Pancreas (tissue), 10 donors: ENCODE measurements at regions not wholly inside any gene's neighbourhood (a gene's known extent, or its start where the extent isn't known, plus 50 kb on each side); places are given as distances from the start of the nearest gene placed in this dataset.

Experiments
- ATAC-seq, 4 donors: fragments of 200-7000 bp; cut with Tn5 transposase; one replicate each; pipeline versions ENCODE4 v1.8.0 to v1.9.1; 2020; ENCODE audit warnings: mild to moderate bottlenecking in 4 of 4, moderate library complexity in 4 of 4
- DNase-seq, 6 donors: peaks; one replicate each; pipeline ENCODE4 v3.0.0-alpha.2; 2020
- FAIRE-seq: peaks from 2 replicates; lab custom pipeline; 2012; peaks lifted over from hg19 to GRCh38; lab: Jason Lieb, UNC
- H3K27ac ChIP-seq, 4 donors: fragments of 200-600 bp; sonication (generic); 1 replicate in 3 of 4; 2 replicates in 1 of 4; pipeline versions ENCODE4 v1.5.0 to v1.8.0; 2020
- H3K27me3 ChIP-seq, 4 donors: fragments of 200-600 bp; one replicate each; pipeline ENCODE4 v1.8.0; 2021
- H3K36me3 ChIP-seq, 3 donors: fragments of 200-600 bp; sonication (generic) in 1 of 3; one replicate each; pipeline versions ENCODE4 v1.5.0 to v1.8.0; 2020 to 2021
- H3K4me1 ChIP-seq, 3 donors: fragments of 200-600 bp; one replicate each; pipeline ENCODE4 v1.8.0; 2021
- H3K4me3 ChIP-seq, 4 donors: fragments of 200-600 bp; sonication (generic) in 2 of 4; one replicate each; pipeline versions ENCODE4 v1.5.0 to v1.8.0; 2020 to 2021
- H3K9me3 ChIP-seq, 4 donors: fragments of 200-600 bp; one replicate each; pipeline ENCODE4 v1.8.0; 2021
- CTCF ChIP-seq, 4 donors: fragments of 200-600 bp; sonication (generic) in 3 of 4; IDR thresholded peaks; one replicate each; pipeline versions ENCODE4 v1.5.0 to v1.8.0; 2021; ENCODE audit warnings: antibody characterized with exemption in 4 of 4
- WGBS, 2 donors: extraction: QIAGEN DNeasy Blood & Tissue Kit; methylation state at CpG; one replicate each; pipeline ENCODE4 v1.1.7; 2013; 5-methylcytosine and 5-hydroxymethylcytosine counted together
- intact Hi-C, 3 donors: fragments of 100-400 bp; cut with DNase I; formaldehyde crosslinking; loops; one replicate each; pipeline versions ENCODE4 v1.11.1 to v1.14.2; 2022
- donor health status: healthy with polysubstance abuse.
- donor health status: DM: no; HTN: no; CAD: no; lungs with moderate emphysema.
- donor health status: DM: no; HTN: no; CAD: no.
- donor health status: control.
- donor health status: control.
- donor health status: Bipolar disorder and iron deficiency.
- donor health status: DM: yes; HTN: yes; CAD: no.
- donor health status: DM: no; HTN: no; CAD: no.
- donor health status: DM: no; HTN: no; CAD: no.
- donor health status: DM: yes; HTN: yes; CAD: no.

- FAIRE-seq (no peak), DNase-seq (peak in 1 of 6 donors; percentile 4), ATAC-seq (no peak)
- no peak overlapping the region for H3K27ac ChIP-seq
- no peaks in the 10 kb centered on the region for H3K27me3 ChIP-seq
- no peaks in the 10 kb centered on the region for H3K9me3 ChIP-seq
- no peaks in the 10 kb centered on the region for H3K36me3 ChIP-seq
- no peaks in the 10 kb centered on the region for H3K4me1 ChIP-seq
- intact Hi-C loops, result no loop called here
- WGBS, 2 donors, result 49% methylated on average over 2 of the region's 2 CpGs; no CpG with 5 or more reads in 1 of the 2 donors
- H3K4me3 ChIP-seq, result no peak overlapping the region
- no peak for TF ChIP-seq CTCF (IDR thresholded peaks at IDR 0.05)
Observed at GRCh38 chrY:8994001-8994400, 343.3 kb upstream of the TSPY4 start.

- Histone ChIP-seq H3K4me1 (no peaks in the 10 kb centered on the region), H3K27ac (no peak overlapping the region), H3K27me3 (no peaks in the 10 kb centered on the region), H3K36me3 (no peaks in the 10 kb centered on the region), H3K9me3 (no peaks in the 10 kb centered on the region), H3K4me3 (no peak overlapping the region)
- peak in 1 of 6 donors; percentile 17 for DNase-seq
- FAIRE-seq, result no peak
- 25% methylated on average over 4 of the region's 4 CpGs; no CpG with 5 or more reads in 1 of the 2 donors for WGBS, 2 donors
- intact Hi-C loops, result no loop called here
- ATAC-seq, result no peak
- no peak for TF ChIP-seq CTCF (IDR thresholded peaks at IDR 0.05)
Observed at GRCh38 chrY:9001231-9001630, 336.0 kb upstream of the TSPY4 start.

- Histone ChIP-seq H3K27me3 (no peaks in the 10 kb centered on the region), H3K36me3 (no peaks in the 10 kb centered on the region), H3K9me3 (no peaks in the 10 kb centered on the region), H3K4me1 (no peaks in the 10 kb centered on the region), H3K27ac (no peak overlapping the region), H3K4me3 (no peak overlapping the region)
- intact Hi-C loops, result no loop called here
- 80% methylated on average over 2 of the region's 2 CpGs; no CpG with 5 or more reads in 1 of the 2 donors for WGBS, 2 donors
- no peak for TF ChIP-seq CTCF (IDR thresholded peaks at IDR 0.05)
- FAIRE-seq (no peak), ATAC-seq (no peak), DNase-seq (no peak)
Observed at GRCh38 chrY:9003739-9004138, 333.5 kb upstream of the TSPY4 start.

- Histone ChIP-seq H3K4me1 (no peaks in the 10 kb centered on the region), H3K27me3 (no peaks in the 10 kb centered on the region), H3K27ac (no peak overlapping the region), H3K36me3 (no peaks in the 10 kb centered on the region), H3K4me3 (no peak overlapping the region), H3K9me3 (no peaks in the 10 kb centered on the region)
- intact Hi-C loops, result no loop called here
- 89% methylated on average over 3 of the region's 3 CpGs; no CpG with 5 or more reads in 1 of the 2 donors for WGBS, 2 donors
- no peak for TF ChIP-seq CTCF (IDR thresholded peaks at IDR 0.05)
- FAIRE-seq, result no peak
- ATAC-seq, result no peak
- no peak for DNase-seq
Observed at GRCh38 chrY:9008648-9009047, 328.6 kb upstream of the TSPY4 start.

GRCh38 chrY:9016916-9017315, 320.3 kb upstream of the TSPY4 start:
- WGBS, 2 donors, result 34% methylated on average over 1 of the region's 1 CpG; no CpG with 5 or more reads in 1 of the 2 donors
- intact Hi-C loops, result no loop called here
- Histone ChIP-seq H3K27me3 (no peaks in the 10 kb centered on the region), H3K36me3 (no peaks in the 10 kb centered on the region), H3K27ac (no peak overlapping the region), H3K4me3 (no peak overlapping the region), H3K4me1 (no peaks in the 10 kb centered on the region), H3K9me3 (no peaks in the 10 kb centered on the region)
- DNase-seq, result no peak
- ATAC-seq, result no peak
- TF ChIP-seq CTCF (IDR thresholded peaks at IDR 0.05), result no peak
- FAIRE-seq, result no peak
